ENCODE measurements at regions not wholly inside any gene's neighbourhood (a gene's known extent, or its start where the extent isn't known, plus 50 kb on each side); places are given as distances from the start of the nearest gene placed in this dataset.

GRCh38 chr16:6265968-6266367 lies 1066.7 kb upstream of the RBFOX1 start:
- no peak for TF ChIP-seq CTCF (IDR thresholded peaks at IDR 0.05)

DNA sequence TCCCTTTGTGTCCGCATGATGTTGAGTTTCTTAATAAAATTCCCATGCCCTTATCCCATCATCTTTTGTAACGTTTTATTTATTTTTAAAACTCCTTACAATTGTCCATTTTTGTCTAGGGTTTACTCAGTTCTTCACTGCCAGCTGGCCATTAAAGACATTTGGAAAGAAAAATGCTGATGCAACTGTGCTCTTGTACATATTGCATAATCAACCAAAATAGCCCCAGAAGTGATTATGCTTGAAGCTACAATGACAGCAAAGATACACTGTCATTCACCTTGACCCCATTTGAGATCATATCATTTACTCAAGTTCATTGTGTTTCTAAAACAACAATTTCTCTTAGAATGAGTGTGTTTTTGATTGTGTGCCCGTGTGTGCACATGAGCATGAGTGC lies 1074.6 kb upstream of the RBFOX1 start:
- no peak for ATAC-seq (ENCODE audit: insufficient number of reproducible peaks, low FRiP score, low read depth)
- no peak for DNase-seq (ENCODE audit: low spot score)
- no peaks in the 10 kb centered on the region for H3K36me3 ChIP-seq
- no peaks in the 10 kb centered on the region for H3K9me3 ChIP-seq
- no peak overlapping the region for H3K4me3 ChIP-seq
- no peak overlapping the region for H3K27ac ChIP-seq
- no peak for TF ChIP-seq CTCF (IDR thresholded peaks at IDR 0.05)
- no peaks in the 10 kb centered on the region for H3K27me3 ChIP-seq (replicated peaks; ENCODE audit: insufficient read depth)
- H3K4me1 ChIP-seq (ENCODE audit: control insufficient read depth in 1 of 2, low read depth in 2 of 2) = no peaks in the 10 kb centered on the region

More at GRCh38 chr16:6265968-6266367, 1066.7 kb upstream of the RBFOX1 start:
- ATAC-seq (ENCODE audit: insufficient number of reproducible peaks, low FRiP score, low read depth) (no peak), DNase-seq (ENCODE audit: low spot score) (no peak)
- no peaks in the 10 kb centered on the region for H3K4me1 ChIP-seq (ENCODE audit: control insufficient read depth in 1 of 2, low read depth in 2 of 2)
- H3K36me3 ChIP-seq = no peaks in the 10 kb centered on the region
- H3K9me3 ChIP-seq = no peaks in the 10 kb centered on the region
- no peak overlapping the region for H3K4me3 ChIP-seq
- no peak overlapping the region for H3K27ac ChIP-seq
- H3K27me3 ChIP-seq (replicated peaks; ENCODE audit: insufficient read depth) = no peaks in the 10 kb centered on the region

- H3K4me3 ChIP-seq = no peak overlapping the region
- ATAC-seq (ENCODE audit: insufficient number of reproducible peaks, low FRiP score, low read depth) (no peak), DNase-seq (ENCODE audit: low spot score) (no peak)
- no peaks in the 10 kb centered on the region for H3K9me3 ChIP-seq
- no peak for TF ChIP-seq CTCF (IDR thresholded peaks at IDR 0.05)
- no peaks in the 10 kb centered on the region for H3K36me3 ChIP-seq
- H3K27me3 ChIP-seq (replicated peaks; ENCODE audit: insufficient read depth) = no peaks in the 10 kb centered on the region
- no peaks in the 10 kb centered on the region for H3K4me1 ChIP-seq (ENCODE audit: control insufficient read depth in 1 of 2, low read depth in 2 of 2)
- no peak overlapping the region for H3K27ac ChIP-seq
Observed at GRCh38 chr16:6252541-6252940, 1080.1 kb upstream of the RBFOX1 start.

GRCh38 chr16:6250511-6250910 lies 1082.1 kb upstream of the RBFOX1 start:
- no peaks in the 10 kb centered on the region for H3K9me3 ChIP-seq
- DNase-seq (ENCODE audit: low spot score) (no peak), ATAC-seq (ENCODE audit: insufficient number of reproducible peaks, low FRiP score, low read depth) (no peak)
- no peak for TF ChIP-seq CTCF (IDR thresholded peaks at IDR 0.05)
- no peak overlapping the region for H3K27ac ChIP-seq
- H3K4me3 ChIP-seq = no peak overlapping the region
- H3K27me3 ChIP-seq (replicated peaks; ENCODE audit: insufficient read depth) = no peaks in the 10 kb centered on the region
- no peaks in the 10 kb centered on the region for H3K36me3 ChIP-seq
- H3K4me1 ChIP-seq (ENCODE audit: control insufficient read depth in 1 of 2, low read depth in 2 of 2) = no peaks in the 10 kb centered on the region

GRCh38 chr16:6249863-6250262 lies 1082.8 kb upstream of the RBFOX1 start:
- H3K4me1 ChIP-seq (ENCODE audit: control insufficient read depth in 1 of 2, low read depth in 2 of 2) = no peaks in the 10 kb centered on the region
- no peak for TF ChIP-seq CTCF (IDR thresholded peaks at IDR 0.05)
- H3K27me3 ChIP-seq (replicated peaks; ENCODE audit: insufficient read depth) = no peaks in the 10 kb centered on the region
- H3K4me3 ChIP-seq = no peak overlapping the region
- DNase-seq (ENCODE audit: low spot score) (no peak), ATAC-seq (ENCODE audit: insufficient number of reproducible peaks, low FRiP score, low read depth) (no peak)
- H3K27ac ChIP-seq = no peak overlapping the region
- H3K9me3 ChIP-seq = no peaks in the 10 kb centered on the region
- no peaks in the 10 kb centered on the region for H3K36me3 ChIP-seq

Data from thoracic aorta (tissue), 2 donors.